ENCODE measurements at regions not wholly inside any gene's neighbourhood (a gene's known extent, or its start where the extent isn't known, plus 50 kb on each side); places are given as distances from the start of the nearest gene placed in this dataset.

DNA sequence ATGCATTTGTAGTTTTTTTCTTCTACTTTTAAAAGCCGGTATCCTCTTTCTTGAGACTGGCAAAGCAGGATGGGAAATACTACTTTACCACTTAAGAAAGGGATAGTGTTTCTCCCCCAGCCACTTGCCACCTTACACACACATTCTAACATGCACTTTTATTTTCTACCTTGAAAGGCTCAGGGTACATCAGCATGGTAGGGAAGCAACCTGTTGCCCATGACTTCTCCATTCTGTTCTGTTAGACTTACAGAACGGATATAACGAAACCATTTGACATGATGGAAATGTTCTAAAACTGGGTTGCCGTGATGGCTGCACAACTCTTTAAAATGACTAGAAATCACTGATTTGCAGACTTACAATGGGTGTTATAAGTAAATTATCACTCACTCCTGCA is 405.5 kb downstream of the SHQ1 start:
- TF ChIP-seq, protein P1, sequence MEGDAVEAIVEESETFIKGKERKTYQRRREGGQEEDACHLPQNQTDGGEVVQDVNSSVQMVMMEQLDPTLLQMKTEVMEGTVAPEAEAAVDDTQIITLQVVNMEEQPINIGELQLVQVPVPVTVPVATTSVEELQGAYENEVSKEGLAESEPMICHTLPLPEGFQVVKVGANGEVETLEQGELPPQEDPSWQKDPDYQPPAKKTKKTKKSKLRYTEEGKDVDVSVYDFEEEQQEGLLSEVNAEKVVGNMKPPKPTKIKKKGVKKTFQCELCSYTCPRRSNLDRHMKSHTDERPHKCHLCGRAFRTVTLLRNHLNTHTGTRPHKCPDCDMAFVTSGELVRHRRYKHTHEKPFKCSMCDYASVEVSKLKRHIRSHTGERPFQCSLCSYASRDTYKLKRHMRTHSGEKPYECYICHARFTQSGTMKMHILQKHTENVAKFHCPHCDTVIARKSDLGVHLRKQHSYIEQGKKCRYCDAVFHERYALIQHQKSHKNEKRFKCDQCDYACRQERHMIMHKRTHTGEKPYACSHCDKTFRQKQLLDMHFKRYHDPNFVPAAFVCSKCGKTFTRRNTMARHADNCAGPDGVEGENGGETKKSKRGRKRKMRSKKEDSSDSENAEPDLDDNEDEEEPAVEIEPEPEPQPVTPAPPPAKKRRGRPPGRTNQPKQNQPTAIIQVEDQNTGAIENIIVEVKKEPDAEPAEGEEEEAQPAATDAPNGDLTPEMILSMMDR (IDR thresholded peaks at IDR 0.05) = no peak

DNA sequence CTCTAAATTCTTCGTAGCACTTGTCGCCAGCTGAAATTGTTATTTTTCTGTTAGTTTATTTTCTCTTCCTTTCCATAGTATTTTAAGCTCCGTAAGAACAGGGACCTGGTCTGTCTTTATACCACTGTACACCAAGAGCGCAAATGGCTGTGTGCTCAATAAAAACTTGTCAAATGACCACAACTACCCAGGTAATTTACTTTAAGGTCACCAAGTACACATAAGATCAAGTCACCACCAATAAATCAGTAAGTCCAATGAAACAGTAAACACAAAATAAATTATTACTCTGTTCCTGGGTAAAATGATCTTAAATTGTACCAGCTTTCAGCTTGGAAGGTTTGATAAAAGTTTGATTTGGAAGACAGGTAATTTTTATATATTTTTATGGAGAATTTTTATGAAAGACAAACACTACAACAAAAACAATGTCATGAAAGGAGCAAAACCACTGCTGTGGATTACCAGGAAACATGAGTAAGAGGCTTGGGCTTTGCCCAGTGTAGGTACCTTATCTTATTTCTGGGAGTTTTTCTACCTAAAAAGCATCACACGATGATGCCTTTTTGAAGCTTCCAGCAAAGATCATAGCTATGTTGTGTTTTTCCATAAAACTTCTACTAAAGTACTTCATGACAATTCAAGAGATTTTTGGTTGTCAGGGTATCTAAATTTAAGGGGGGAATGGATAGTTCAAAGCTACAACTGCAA is 406.8 kb downstream of the SHQ1 start:
- TF ChIP-seq, protein P1 (IDR thresholded peaks at IDR 0.05) = no peak

DNA sequence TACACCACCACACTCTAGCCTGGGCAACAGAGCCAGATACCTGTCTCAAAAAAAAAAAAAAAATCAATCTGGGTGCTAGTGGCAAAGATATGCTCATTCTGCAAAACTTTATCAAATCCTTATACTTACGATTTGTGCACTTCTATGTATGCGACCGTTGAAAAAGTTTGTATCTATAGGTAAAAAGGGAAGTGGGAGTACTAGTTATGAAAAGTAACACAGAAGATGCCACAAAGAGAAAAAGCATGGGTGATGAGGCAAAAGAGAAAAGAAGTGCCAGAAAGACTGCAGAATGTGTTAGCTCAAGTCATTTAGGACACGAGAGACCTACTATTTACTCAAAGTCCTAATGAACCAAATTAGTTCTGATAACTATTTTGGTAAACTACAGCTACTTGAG is 407.8 kb downstream of the SHQ1 start:
- TF ChIP-seq, protein P1 (IDR thresholded peaks at IDR 0.05) = no peak

DNA sequence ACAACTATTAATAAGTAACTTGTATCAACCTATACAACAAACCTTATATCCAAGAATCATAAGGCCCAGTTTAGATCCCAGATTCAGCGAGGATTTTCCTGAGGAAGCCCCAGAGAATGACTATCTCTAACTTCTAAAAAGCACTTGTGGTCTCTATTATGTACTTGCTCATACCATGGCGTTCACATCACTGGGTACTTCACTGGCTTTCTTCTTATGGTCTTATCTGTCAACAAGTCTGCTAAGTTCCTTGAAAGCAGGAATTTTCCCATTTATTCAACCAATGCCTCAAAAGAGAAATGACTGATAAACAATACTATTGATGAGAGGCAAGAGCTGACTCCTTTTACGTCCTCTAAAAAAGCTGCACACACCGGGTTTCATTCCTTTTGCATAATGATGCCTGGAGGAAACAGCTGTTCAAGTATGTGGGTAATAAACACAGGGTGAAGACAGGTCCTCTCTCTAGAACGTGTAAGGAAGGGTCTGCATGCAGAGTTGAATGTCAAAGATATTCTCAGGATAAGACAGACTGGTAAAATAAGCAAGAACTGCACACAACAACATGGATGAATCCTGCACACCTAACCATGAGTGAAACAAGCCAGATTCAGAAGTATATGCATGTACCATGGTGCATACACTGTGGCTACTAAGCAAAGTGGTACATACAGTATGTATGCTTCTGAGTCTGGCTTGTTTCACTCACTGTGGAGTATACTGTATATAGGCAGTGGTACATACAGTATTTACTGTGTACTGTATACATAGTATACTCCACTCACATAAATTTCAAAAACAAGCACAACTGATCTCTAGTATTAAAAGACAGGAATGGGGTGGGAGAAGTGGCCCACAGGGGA is 408.7 kb downstream of the SHQ1 start:
- TF ChIP-seq, protein P1 (IDR thresholded peaks at IDR 0.05) = no peak

DNA sequence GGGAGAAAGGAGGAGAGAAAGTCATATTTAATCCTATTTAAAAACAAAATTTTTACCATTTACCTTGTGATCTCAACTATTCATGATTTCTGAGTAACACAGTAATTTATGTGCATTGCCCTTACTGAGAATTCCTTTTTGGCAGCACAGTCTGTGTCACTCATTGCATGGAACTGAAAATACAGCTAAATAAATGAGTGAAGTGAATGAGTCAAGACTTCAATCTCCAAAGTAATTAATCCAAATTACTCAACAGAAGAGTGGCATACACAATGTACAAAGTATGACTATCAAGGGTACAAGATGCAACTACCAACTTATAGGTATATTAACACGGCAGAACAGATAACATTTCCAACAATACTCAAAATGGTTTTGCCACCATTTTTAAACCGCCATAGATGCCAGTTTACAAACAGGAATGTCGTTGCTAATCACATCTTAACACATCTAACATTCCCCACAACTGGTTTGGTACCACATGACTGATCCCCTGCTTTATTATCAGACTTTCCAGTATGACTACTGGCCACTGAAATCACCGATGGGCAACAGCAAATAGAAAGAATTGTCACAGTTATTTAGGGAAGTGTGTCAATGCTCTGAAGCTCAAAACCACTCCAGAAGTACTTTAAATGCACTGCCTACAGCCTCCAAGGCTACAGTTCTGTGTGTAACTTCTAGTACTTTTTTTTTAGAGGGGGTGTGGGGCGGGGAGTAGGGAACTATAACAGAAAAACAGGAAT is 410.4 kb downstream of the SHQ1 start:
- TF ChIP-seq, protein P1 (IDR thresholded peaks at IDR 0.05) = no peak

DNA sequence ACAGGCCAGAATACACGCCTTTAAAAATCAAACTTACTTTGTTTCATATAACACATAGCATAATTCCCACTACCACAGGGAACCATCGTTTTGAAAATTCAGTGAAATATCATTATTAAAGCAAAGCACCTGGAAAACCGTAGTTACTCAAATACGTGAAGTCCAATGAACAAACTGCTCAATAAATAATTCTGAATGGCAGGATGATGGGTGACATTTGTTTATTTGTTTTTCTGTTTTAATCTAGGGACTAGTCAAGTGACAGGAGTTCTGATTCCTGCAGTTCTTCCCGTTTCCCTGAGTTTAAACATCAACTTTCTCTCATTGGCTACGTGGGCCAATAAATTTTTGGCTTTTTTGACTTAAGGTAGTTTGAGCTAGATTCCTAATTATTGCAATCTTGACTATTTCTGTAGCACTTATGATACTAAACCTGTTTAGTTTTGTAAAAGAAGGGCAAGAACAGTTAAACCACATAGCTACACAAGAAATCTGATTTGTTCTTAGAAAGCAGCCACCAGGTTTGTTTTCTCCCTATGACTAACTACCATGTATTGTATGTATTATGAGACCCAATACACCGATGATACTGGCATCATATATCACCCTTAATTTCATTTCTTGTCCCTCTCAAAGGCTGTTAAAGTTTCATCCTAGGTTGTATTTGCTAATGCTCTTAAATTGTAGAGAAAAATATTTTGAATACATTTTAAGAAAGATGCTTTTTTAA is 411.2 kb downstream of the SHQ1 start:
- TF ChIP-seq, protein P1 (IDR thresholded peaks at IDR 0.05) = no peak

DNA sequence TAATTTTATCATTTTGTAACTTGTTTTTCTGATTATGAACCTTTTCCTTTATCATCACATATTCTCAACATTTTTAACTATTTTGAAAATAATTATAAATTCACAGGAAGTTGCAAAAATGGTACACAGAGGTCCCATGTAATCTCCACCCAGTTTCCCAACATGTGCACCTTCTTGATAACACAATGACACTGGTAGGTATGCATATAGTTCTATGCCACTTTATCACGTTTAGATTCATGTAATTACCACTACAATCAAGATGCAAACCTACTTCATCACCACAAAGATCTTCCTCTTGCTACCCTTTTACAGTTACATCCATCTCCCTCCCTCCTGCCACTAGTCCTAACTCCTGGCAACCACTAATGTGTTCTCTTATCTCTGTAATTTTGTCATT is 413.9 kb downstream of the SHQ1 start:
- TF ChIP-seq, protein P1 (IDR thresholded peaks at IDR 0.05) = no peak
